ENCODE measurements at regions not wholly inside any gene's neighbourhood (a gene's known extent, or its start where the extent isn't known, plus 50 kb on each side); places are given as distances from the start of the nearest gene placed in this dataset.

GRCh38 chr2:4369826-4370419 is 666.5 kb downstream of the DCDC2C start:
- DNase-seq (ENCODE audit: low spot score), result no peak

- no peak for DNase-seq (ENCODE audit: low spot score)
These were observed 667.2 kb downstream of the DCDC2C start for GRCh38 chr2:4370422-4371090.

- no peak for DNase-seq (ENCODE audit: low spot score)
These were observed 677.7 kb downstream of the DCDC2C start for GRCh38 chr2:4381049-4381448.

GRCh38 chr2:4381773-4382172 is 678.4 kb downstream of the DCDC2C start:
- DNase-seq (ENCODE audit: low spot score), result no peak

GRCh38 chr2:4391013-4391412 is 687.6 kb downstream of the DCDC2C start:
- no peak for DNase-seq (ENCODE audit: low spot score)

GRCh38 chr2:4404363-4404762 is 701.0 kb downstream of the DCDC2C start:
- no peak for DNase-seq (ENCODE audit: low spot score)

- no peak for DNase-seq (ENCODE audit: low spot score)
These were observed 704.9 kb downstream of the DCDC2C start for GRCh38 chr2:4408321-4408720.

- no peak for DNase-seq (ENCODE audit: low spot score)
These were observed 709.3 kb downstream of the DCDC2C start for GRCh38 chr2:4412637-4413187.

GRCh38 chr2:4415171-4415570 is 711.8 kb downstream of the DCDC2C start:
- DNase-seq (ENCODE audit: low spot score), result no peak

GRCh38 chr2:4415810-4416413 is 712.5 kb downstream of the DCDC2C start:
- no peak for DNase-seq (ENCODE audit: low spot score)

GRCh38 chr2:4416431-4416830 is 713.1 kb downstream of the DCDC2C start:
- no peak for DNase-seq (ENCODE audit: low spot score)

GRCh38 chr2:4417771-4418170 is 714.4 kb downstream of the DCDC2C start:
- DNase-seq (ENCODE audit: low spot score), result no peak

GRCh38 chr2:4420032-4420431 is 716.7 kb downstream of the DCDC2C start:
- DNase-seq (ENCODE audit: low spot score), result no peak

GRCh38 chr2:4424153-4424552 is 720.8 kb downstream of the DCDC2C start:
- no peak for DNase-seq (ENCODE audit: low spot score)

GRCh38 chr2:4427083-4427482 is 723.7 kb downstream of the DCDC2C start:
- DNase-seq (ENCODE audit: low spot score), result no peak

GRCh38 chr2:4445821-4446220 is 742.4 kb downstream of the DCDC2C start:
- no peak for DNase-seq (ENCODE audit: low spot score)

- DNase-seq (ENCODE audit: low spot score), result no peak
These were observed 751.5 kb downstream of the DCDC2C start for GRCh38 chr2:4454907-4455306.

- DNase-seq (ENCODE audit: low spot score), result no peak
These were observed 752.2 kb downstream of the DCDC2C start for GRCh38 chr2:4455486-4456155.

- DNase-seq (ENCODE audit: low spot score), result no peak
These were observed 761.4 kb downstream of the DCDC2C start for GRCh38 chr2:4464634-4465266.

- no peak for DNase-seq (ENCODE audit: low spot score)
These were observed 762.3 kb downstream of the DCDC2C start for GRCh38 chr2:4465671-4466070.

GRCh38 chr2:4475618-4476017 is 772.2 kb downstream of the DCDC2C start:
- DNase-seq (ENCODE audit: low spot score), result no peak

GRCh38 chr2:4483050-4483449 is 779.7 kb downstream of the DCDC2C start:
- DNase-seq (ENCODE audit: low spot score), result no peak
